Activated CD4-positive, alpha-beta memory T cell treated with anti-CD3 and anti-CD28 coated beads for 36 hours (primary cell): ENCODE measurements at regions not wholly inside any gene's neighbourhood (a gene's known extent, or its start where the extent isn't known, plus 50 kb on each side); places are given as distances from the start of the nearest gene placed in this dataset.
A peak's percentile ranks its signal among the peaks of the same experiment; 100 is the strongest.
"Not testable (repeated sequence)": the region's sequence is repeated elsewhere in the genome, so short reads cannot be mapped to it uniquely, and the experiment has no call there.

Source experiments
- CTCF ChIA-PET: fragments of 350-600 bp; sonication (Branson Sonifier 250); formaldehyde crosslinking; loops from one replicate; lab custom pipeline; 2021; ENCODE audit warnings: antibody characterized with exemption, inconsistent platforms; lab: Charles Lee
- POLR2A ChIA-PET: fragments of 350-600 bp; sonication (Branson Sonifier 250); formaldehyde crosslinking; loops from one replicate; lab custom pipeline; 2021; ENCODE audit warnings: antibody characterized with exemption; lab: Charles Lee
- DNase-seq: peaks from one replicate; pipeline ENCODE4 v3.0.0-alpha.2; 2020
- H3K27ac Mint-ChIP-seq: one replicate; pipeline ENCODE4 v1.8.0; 2021; ENCODE audit warnings: mixed read lengths
- H3K27me3 Mint-ChIP-seq: one replicate; pipeline ENCODE4 v1.8.0; 2021; ENCODE audit warnings: mixed read lengths
- H3K36me3 Mint-ChIP-seq: one replicate; pipeline ENCODE4 v1.8.0; 2021; ENCODE audit warnings: mixed read lengths
- H3K4me1 Mint-ChIP-seq: one replicate; pipeline ENCODE4 v1.8.0; 2021; ENCODE audit warnings: low read depth, mixed read lengths
- H3K4me3 Mint-ChIP-seq: one replicate; pipeline ENCODE4 v1.8.0; 2021; ENCODE audit warnings: mild to moderate bottlenecking, mixed read lengths
- H3K9me3 Mint-ChIP-seq: one replicate; pipeline ENCODE4 v1.8.0; 2021; ENCODE audit warnings: mixed read lengths
- intact Hi-C: fragments of 100-400 bp; cut with micrococcal nuclease; formaldehyde crosslinking; loops from one replicate; pipeline ENCODE4 v1.15.1; 2023

DNA sequence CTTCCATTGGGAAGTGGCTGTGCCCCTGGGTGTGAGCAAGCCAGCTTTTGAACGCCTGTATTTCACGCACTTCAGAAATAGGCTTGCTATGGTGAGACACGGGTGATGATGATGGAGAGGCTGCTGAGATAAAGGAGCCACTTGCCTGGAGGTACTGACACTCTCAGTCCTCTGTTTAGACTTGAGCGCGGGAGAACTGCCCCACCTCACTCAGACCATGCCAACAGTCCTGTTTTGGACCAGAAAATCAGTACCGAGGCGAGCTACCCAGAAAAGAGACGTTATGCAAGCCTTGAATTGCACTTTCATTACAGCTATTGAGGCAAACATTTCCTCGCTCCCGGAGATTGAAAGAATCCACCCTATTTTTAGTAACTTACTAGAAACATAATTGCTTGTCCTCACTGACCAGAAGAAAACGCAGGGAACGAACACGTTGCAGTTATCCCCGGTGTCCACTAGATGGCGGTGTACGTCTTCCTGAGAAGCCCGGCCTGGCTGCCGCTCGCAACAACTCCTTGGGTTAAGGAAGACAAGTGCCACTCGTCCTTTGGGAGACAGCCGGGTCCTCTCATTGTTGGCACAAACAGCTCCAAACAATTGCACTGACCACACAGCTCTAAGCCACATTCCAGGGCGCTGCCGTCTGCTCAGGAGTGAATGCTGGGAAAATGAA lies 142.4 kb downstream of the PSAT1 start:
- DNase-seq: peak; percentile 73
- H3K4me3 Mint-ChIP-seq: no peak overlapping the region
- ChIA-PET POLR2A (no interaction called here), CTCF (interaction anchor here (0.6 to 1.6 kb wide), 13 partner anchors 9 to 225 kb away, joined by 3 to 22 read pairs (median 3); no protein-coding TSS in a partner anchor)
- H3K9me3 Mint-ChIP-seq: no peaks in the 10 kb centered on the region
- intact Hi-C loops: no loop called here
- peaks cover 4% of the 10 kb centered on the region for H3K4me1 Mint-ChIP-seq
- H3K27ac Mint-ChIP-seq: no peak overlapping the region
- H3K36me3 Mint-ChIP-seq: no peaks in the 10 kb centered on the region
- H3K27me3 Mint-ChIP-seq: peaks cover 23% of the 10 kb centered on the region

DNA sequence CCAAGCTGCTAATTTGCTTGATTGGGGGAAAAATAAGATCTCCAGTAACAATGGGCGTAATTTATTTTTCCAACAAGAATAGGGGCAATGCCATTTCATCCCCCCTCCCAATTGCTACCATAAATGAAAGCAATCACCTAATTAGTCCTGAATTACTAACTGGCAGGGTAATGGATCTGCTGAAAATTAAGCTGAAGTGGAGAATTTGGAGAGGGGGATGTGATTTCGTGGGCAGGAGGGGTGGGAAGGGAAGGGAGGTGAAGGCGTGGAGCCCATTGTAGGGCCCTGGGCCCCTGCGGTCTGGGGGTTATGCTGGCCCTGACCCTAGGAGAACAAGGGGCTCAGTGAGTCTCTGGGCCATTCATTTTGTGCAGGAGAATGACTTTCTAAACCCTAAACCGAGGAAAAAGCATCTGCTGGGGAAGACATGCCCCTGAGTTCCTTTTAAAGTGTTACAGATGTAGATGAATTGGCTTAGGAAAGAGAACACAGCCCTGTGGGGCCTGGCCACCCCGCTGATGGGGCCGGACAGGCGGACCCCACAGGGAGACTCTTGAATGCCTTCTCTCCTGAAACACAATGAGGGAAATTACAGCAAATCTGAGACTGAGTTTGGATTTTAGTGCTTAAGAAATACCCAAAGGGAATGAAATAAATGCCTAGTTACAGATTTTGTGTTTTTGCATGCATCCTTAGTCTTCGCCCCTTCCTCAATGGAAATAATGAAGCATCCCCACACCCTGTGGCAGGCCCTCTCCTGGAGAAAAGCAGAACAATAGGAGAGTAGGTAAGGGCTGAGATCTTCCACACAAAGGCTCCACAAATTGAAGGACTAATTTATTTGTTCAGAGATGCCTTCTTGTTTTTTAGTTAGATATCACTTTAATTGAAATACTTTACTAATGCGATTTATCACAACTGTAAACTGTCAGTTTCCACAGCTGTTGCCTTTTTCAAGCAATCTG lies 143.2 kb downstream of the PSAT1 start:
- intact Hi-C loops: no loop called here
- Mint-ChIP-seq H3K27ac (no peak overlapping the region), H3K4me3 (no peak overlapping the region), H3K27me3 (peaks cover 17% of the 10 kb centered on the region), H3K9me3 (no peaks in the 10 kb centered on the region), H3K36me3 (no peaks in the 10 kb centered on the region), H3K4me1 (peaks cover 4% of the 10 kb centered on the region)
- ChIA-PET CTCF (interaction anchor here (0.6 to 1.6 kb wide), 11 partner anchors 8 to 103 kb away, joined by 3 to 22 read pairs (median 3); no protein-coding TSS in a partner anchor), POLR2A (no interaction called here)
- no peak for DNase-seq

DNA sequence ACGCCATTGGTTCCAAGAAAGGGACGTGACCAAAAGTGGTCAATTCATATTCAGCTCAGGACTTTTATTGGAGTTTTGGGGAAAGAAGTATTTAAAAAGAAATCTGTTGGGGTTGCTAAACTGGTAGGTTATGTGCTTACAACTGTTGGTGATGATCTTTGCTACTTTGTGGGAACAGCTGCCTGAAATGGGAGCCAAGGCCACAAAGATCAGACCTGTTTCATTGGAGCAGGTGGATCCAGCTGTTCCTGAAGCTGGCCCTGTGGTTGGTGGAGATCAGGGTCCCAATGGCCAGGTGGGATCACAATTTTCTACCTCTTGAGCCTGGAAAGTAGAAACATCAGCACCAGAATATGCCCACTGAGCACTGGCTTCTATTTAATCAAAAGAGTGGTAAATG lies 144.5 kb downstream of the PSAT1 start:
- H3K27me3 Mint-ChIP-seq: peaks cover 14% of the 10 kb centered on the region
- no peak for DNase-seq
- intact Hi-C loops: no loop called here
- no peak overlapping the region for H3K4me3 Mint-ChIP-seq
- H3K9me3 Mint-ChIP-seq: no peaks in the 10 kb centered on the region
- POLR2A ChIA-PET: no interaction called here
- no peak overlapping the region for H3K27ac Mint-ChIP-seq
- no peaks in the 10 kb centered on the region for H3K36me3 Mint-ChIP-seq
- CTCF ChIA-PET: no interaction called here
- H3K4me1 Mint-ChIP-seq: peaks cover 4% of the 10 kb centered on the region

DNA sequence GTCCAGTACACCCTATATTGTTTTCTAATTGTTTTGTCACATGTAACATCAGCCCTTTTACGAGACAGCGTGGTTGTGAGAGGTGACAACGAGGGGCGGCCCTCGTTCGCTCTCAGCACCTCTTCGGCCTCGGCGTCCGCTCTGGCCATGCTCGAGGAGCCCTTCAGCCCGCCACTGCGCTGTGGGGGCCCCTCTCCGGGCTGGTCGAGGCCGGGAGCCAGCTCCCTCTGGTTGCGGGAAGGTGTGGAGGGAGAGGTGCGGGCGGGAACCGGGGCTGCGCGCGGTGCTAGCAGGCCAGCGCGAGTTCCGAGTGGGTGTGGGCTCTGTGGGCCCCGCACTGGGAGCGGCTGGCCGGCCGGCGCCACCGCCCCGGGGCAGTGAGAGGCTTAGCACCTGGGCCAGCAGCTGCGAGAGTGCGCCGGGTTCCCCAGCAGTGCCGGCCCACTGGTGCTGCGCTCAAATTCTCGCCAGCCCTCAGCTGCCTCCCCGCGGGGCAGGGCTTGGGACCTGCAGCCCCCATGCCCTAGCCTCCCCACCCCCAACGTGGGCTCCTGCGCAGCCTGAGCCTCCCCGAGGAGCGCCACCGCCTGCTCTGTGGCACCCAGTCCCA lies 145.0 kb downstream of the PSAT1 start:
- H3K27ac Mint-ChIP-seq: no peak overlapping the region
- CTCF ChIA-PET: interaction anchor here (0.6 kb wide), 1 partner anchor 8 kb away, joined by 3 read pairs; no protein-coding TSS in a partner anchor
- DNase-seq: no peak
- H3K4me3 Mint-ChIP-seq: no peak overlapping the region
- H3K9me3 Mint-ChIP-seq: no peaks in the 10 kb centered on the region
- no peaks in the 10 kb centered on the region for H3K36me3 Mint-ChIP-seq
- POLR2A ChIA-PET: no interaction called here
- H3K4me1 Mint-ChIP-seq: peaks cover 4% of the 10 kb centered on the region
- intact Hi-C loops: no loop called here
- peaks cover 14% of the 10 kb centered on the region for H3K27me3 Mint-ChIP-seq

DNA sequence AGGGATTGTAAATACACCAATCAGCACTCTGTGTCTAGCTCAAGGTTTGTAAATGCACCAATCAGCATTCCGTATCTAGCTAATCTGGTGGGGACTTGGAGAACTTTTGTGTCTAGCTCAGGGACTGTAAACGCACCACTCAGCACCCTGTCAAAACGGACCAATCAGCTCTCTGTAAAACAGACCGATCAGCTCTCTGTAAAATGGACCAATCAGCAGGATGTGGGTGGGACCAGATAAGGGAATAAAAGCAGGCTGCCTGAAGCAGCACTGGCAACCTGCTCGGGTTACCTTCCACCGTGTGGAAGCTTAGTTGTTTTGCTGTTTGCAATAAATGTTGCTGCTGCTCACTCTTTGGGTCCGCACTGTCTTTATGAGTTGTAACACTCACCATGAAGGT lies 145.7 kb downstream of the PSAT1 start:
- peaks cover 14% of the 10 kb centered on the region for H3K27me3 Mint-ChIP-seq
- H3K27ac Mint-ChIP-seq, H3K36me3 Mint-ChIP-seq, POLR2A ChIA-PET, H3K9me3 Mint-ChIP-seq, H3K4me3 Mint-ChIP-seq, intact Hi-C loops, DNase-seq, H3K4me1 Mint-ChIP-seq: not testable (repeated sequence)
- CTCF ChIA-PET: interaction anchor here (0.6 kb wide), 1 partner anchor 9 kb away, joined by 3 read pairs; no protein-coding TSS in a partner anchor

DNA sequence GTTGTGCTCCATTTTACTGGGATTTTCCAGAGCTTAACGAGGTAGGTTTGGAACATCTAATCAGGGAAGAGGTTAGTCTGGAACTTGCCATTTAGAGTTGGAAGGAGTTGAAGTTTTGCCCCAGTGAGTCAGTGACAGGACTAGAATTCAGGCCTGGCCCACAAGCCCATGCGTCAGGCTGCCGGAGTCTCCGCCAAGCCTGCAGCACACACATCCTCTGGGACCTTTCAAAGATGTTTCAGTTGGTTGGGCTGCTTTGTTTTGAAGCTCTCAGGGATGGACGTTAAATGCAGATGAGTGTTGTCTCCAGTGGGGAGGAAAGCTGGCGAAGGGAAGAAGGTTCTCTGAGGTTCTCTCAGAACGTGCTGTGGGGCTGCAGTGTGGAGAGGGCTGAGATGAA lies 147.0 kb downstream of the PSAT1 start:
- ChIA-PET CTCF (no interaction called here), POLR2A (no interaction called here)
- Mint-ChIP-seq H3K4me1 (peaks cover 4% of the 10 kb centered on the region), H3K4me3 (no peak overlapping the region), H3K9me3 (no peaks in the 10 kb centered on the region), H3K27me3 (peaks cover 6% of the 10 kb centered on the region), H3K27ac (no peak overlapping the region), H3K36me3 (no peaks in the 10 kb centered on the region)
- intact Hi-C loops: no loop called here
- no peak for DNase-seq

DNA sequence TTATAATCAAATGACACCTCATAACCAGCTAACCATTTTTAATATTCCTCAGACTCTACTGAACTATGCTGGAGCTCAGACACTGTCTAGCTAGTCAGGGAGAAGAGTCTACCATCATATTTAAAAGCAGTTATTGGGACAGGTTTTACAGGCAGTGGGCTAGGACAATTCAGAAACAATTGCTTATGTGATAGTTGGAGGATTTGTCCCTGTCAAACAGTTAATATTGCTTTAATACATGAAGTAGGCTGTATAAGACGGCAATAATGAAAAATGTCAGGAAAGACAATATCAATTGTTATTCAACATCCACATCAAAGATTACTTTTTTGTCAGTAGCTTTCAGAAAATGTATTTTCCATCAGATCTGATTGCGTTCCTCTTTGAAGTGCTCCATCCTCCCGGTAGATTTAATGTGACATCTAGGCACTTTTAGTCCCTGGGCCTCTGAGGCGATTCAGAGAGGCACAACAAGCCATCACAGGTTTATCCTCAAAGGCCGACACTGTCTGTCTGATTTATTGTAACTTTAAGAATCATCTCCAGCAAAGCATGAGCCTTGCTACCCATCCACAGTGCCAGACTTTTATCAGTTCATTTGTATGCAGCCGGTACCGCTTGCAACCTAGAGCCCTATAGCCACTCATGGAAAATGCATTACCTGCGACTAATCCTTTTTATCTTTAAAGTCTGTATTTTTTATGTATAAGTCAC lies 152.2 kb downstream of the PSAT1 start:
- DNase-seq: no peak
- Mint-ChIP-seq H3K27me3 (peaks cover 7% of the 10 kb centered on the region), H3K4me1 (no peaks in the 10 kb centered on the region), H3K9me3 (no peaks in the 10 kb centered on the region), H3K27ac (no peak overlapping the region), H3K4me3 (no peak overlapping the region), H3K36me3 (no peaks in the 10 kb centered on the region)
- ChIA-PET CTCF (interaction anchor here (0.9 to 2.4 kb wide), 2 partner anchors 10 to 13 kb away, joined by 3 to 22 read pairs; no protein-coding TSS in a partner anchor), POLR2A (interaction anchor here (0.5 kb wide), 1 partner anchor 1626 kb away, joined by 3 read pairs; no protein-coding TSS in a partner anchor)
- intact Hi-C loops: no loop called here

DNA sequence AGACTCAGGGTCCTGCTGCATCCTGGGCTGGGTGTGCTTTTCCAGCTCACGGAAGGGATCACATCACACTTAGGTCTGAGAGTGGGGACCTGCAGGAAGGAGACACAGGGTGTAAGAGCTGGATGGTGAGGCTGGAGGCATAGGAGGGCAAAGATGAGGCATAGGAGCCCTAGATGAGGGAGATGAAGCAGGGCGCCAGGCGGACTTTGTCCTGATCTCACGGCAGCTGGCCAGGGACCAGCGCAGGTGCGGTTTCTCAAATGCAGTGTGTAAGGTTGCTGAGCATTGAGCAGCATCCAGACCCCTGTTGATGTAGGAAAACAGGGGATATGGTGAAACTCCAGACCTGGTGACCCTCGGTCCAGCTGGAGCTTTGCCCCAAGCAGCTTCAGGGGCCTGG lies 156.5 kb downstream of the PSAT1 start:
- H3K27me3 Mint-ChIP-seq: peaks cover 7% of the 10 kb centered on the region
- H3K27ac Mint-ChIP-seq: no peak overlapping the region
- ChIA-PET POLR2A (no interaction called here), CTCF (no interaction called here)
- no peaks in the 10 kb centered on the region for H3K36me3 Mint-ChIP-seq
- intact Hi-C loops: no loop called here
- no peak overlapping the region for H3K4me3 Mint-ChIP-seq
- DNase-seq: no peak
- H3K4me1 Mint-ChIP-seq: no peaks in the 10 kb centered on the region
- no peaks in the 10 kb centered on the region for H3K9me3 Mint-ChIP-seq

DNA sequence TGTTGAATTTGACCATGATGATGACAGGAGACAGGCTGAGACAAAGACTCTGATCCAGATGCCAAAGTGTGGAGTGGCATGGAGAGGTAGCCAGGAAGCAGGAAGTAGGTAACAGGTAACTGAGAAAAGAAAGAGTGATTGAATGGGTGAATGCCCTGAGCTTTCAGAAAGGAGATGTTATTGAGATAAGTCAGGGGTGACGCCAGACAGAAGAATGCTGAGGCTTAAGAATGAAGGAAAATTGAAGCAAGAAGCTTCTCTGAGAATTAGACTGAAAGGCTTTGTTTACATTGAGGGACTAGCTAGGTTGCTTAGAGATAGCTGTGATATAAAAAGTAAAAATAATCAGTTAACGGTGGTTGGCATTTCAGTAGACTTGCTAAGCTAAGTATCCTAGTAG lies 165.7 kb downstream of the PSAT1 start:
- Mint-ChIP-seq H3K4me3 (no peak overlapping the region), H3K9me3 (peaks cover 14% of the 10 kb centered on the region)
- POLR2A ChIA-PET: no interaction called here

DNA sequence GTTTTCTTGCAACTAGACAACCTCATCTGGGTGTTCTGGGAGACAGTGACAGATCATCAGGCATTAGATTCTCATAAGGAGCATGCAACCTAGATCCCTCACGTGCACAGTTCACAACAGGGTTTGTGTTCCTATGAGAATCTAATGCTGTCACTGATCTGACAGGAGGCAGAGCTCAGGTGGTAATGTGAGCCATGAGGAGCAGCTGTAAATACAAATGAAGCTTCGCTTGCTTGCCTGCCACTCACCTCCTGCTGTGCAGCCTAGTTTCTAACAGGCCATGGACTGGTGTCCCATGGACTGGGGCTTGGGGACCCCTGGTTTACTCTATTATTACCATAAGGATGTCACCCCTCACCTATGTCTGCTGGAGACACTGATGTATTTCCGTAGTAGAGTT lies 166.8 kb downstream of the PSAT1 start:
- H3K9me3 Mint-ChIP-seq: peaks cover 14% of the 10 kb centered on the region

More for the DNA sequence above, 165.7 kb downstream of the PSAT1 start:
- intact Hi-C loops: no loop called here
- no peaks in the 10 kb centered on the region for H3K36me3 Mint-ChIP-seq
- H3K4me1 Mint-ChIP-seq: no peaks in the 10 kb centered on the region
- CTCF ChIA-PET: no interaction called here
- H3K27me3 Mint-ChIP-seq: peaks cover 1% of the 10 kb centered on the region
- no peak for DNase-seq
- no peak overlapping the region for H3K27ac Mint-ChIP-seq

DNA sequence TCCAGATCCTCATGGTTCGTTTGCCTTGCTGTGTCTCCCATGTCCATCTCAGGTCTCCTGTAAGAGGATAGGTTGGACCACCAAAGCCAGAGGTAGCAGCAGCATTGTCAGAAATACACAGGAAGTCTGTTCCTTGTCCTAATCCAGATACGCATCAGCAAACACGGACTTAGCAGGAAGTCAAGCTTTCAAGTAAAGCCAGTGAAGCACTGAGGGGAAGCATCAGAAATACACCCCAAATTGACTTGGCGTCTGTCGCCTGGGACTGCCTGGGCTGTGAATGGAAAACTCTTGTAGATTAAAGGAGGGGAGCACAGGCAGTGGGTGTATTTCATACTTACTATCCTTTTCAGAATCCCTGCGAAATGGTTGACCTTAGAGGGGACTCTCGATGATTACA lies 171.3 kb downstream of the PSAT1 start:
- H3K4me3 Mint-ChIP-seq: no peak overlapping the region
- H3K27ac Mint-ChIP-seq: no peak overlapping the region
- H3K4me1 Mint-ChIP-seq: no peaks in the 10 kb centered on the region
- DNase-seq: no peak
- ChIA-PET CTCF (no interaction called here), POLR2A (no interaction called here)
- H3K27me3 Mint-ChIP-seq: peaks cover 6% of the 10 kb centered on the region
- no peaks in the 10 kb centered on the region for H3K36me3 Mint-ChIP-seq
- no peaks in the 10 kb centered on the region for H3K9me3 Mint-ChIP-seq
- intact Hi-C loops: no loop called here

More for the DNA sequence above, 166.8 kb downstream of the PSAT1 start:
- ChIA-PET POLR2A (no interaction called here), CTCF (no interaction called here)
- peaks cover 4% of the 10 kb centered on the region for H3K27me3 Mint-ChIP-seq
- no peak overlapping the region for H3K27ac Mint-ChIP-seq
- H3K4me3 Mint-ChIP-seq: no peak overlapping the region
- no peak for DNase-seq
- no peaks in the 10 kb centered on the region for H3K4me1 Mint-ChIP-seq
- intact Hi-C loops: no loop called here
- H3K36me3 Mint-ChIP-seq: no peaks in the 10 kb centered on the region
